SK-N-DZ (cell line): ENCODE measurements at regions not wholly inside any gene's neighbourhood (a gene's known extent, or its start where the extent isn't known, plus 50 kb on each side); places are given as distances from the start of the nearest gene placed in this dataset.
"Not testable (repeated sequence)": the region's sequence is repeated elsewhere in the genome, so short reads cannot be mapped to it uniquely, and the experiment has no call there.

Experiments
- DNase-seq: peaks from one replicate; pipeline ENCODE4 v3.0.0-alpha.2; 2015; ENCODE audit warnings: low spot score

GRCh38 chr16:29234536-29235275, 171.8 kb downstream of the NPIPB11 start:
- not testable (repeated sequence) for DNase-seq

DNA sequence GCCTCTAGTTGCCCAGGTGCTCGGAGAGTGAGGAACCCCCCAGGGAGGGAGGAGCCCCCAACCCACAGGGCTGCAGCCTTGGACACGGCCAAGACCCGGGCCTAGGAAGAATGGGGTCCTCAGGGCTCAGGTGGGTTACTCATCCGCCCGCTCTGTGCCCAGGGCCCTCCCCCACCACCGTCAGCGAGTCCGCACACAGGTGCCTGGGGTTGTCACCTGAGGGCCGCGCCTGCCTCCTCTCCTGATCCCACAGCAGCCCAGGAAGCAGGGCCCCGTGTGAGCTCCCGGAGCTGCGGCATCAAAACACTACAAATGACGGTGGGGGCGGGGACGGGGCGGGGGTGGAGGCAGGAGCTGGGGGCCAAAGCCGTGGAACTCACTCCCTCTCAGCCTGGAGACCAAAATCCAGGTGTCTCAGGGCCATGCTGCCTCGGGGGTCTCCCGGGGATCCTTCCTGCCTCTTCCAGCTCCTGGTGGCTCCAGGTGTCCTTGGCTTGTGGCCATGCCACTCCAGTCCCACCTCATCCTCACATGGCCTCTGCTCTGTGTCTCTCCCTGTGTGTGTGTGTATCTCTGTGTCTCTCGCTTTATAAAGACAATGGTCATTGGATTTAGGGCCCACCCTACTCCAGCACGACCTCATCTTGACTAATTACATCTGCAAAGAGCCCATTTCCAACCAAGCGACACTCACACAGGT, 172.7 kb downstream of the NPIPB11 start:
- not testable (repeated sequence) for DNase-seq

GRCh38 chr16:29232811-29233704, 173.5 kb downstream of the NPIPB11 start:
- DNase-seq = no peak

GRCh38 chr16:29232160-29232705, 174.3 kb downstream of the NPIPB11 start:
- not testable (repeated sequence) for DNase-seq

DNA sequence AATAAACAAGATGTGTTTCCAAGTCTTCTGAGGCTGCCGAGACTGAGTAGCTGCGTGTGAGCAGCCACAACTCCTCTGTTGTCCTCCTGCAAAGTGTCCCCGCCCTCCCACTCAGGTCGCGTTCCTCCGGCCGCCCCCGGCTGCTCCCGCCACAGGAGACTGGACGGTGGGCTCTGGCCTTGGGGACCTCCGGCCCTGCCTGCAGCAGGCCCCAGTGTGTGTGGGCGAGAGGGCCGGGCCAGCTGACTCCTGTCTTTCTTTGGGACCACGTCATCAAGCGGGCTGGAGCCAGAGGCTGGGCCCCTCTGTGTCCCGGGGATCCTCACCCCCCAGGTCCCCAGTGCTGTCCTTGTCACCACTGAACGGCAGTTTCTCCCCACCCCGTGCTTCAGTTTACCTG, 175.3 kb downstream of the NPIPB11 start:
- DNase-seq = no peak

GRCh38 chr16:29230671-29231096, 175.8 kb downstream of the NPIPB11 start:
- DNase-seq = no peak

DNA sequence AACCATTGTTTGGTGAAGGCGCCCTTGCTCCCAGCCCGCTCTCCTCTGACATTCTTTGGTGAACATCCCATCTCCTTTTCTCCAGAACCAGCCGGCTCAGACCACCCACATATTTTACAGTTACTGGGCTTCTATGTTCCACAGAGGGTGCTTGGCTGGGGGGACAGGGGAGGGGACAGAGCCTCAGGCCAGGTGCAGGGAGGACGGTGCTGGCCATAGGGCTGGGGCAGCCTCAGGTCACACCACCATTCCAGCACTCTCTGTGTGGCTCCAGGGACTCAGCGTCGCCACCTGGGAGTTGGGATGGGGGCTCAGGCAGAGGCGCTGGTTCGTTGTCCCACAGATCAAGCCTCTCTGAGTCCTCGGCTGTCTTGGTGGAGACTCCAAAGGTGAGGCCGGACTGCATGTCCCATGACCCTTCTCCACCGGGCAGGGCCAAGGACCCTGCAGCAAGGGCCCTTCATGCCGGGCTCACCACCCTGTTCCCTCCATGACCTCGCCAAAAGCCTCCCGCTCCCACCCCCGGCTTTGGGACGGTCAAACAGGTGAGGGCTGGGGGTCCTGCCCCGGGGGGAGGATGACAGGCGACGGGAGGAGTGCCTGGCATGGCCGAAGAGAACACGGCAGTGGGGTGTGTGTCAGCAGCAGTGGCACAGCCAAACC, 176.4 kb downstream of the NPIPB11 start:
- DNase-seq = not testable (repeated sequence)

- not testable (repeated sequence) for DNase-seq
These were observed 176.9 kb downstream of the NPIPB11 start for GRCh38 chr16:29229616-29230005.

DNA sequence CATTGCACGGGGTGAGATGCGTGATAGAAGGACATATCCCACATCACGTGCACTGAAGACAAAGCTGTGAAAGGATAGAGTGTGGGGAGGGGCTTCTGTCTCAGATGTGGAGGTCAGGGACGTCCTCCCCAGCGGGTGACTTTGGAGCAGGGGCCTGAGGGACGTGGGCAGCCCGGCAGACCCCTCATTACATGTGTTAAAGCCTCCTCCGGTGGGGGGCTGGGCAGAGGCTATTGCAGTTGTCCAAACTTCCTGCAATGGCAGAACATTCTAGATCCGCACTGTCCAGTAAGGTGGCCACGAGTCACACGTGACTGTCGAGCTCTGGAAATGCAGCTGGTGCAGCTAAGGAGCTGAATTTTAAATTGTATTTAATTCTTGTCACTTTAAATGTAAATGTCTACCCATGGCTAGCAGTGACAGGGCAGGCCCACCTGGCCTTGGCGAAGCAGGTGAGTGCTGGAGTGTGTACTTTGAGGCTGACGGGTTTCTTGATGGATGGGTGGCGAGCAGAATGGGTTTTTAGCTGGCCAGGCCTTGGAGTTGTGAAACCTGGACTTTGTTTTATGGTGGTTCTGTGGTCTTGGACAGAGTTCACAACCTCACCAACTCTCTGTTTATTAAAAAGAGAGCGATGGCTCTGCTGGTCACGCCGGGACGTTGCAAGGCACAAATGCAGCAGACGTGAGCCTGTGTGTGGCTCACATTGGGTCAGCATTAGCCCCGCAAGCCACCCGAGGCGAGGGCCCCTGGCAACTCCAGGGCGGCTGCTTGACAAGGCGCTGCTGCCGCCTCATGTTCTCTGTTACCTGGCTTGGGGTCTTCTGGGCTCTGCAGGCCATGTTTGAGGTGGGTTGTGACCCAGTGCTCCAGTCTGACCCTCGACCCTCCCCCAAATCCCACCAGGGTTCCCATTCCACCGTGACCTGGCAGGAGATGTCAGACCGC, 177.6 kb downstream of the NPIPB11 start:
- DNase-seq = not testable (repeated sequence)

- peak; percentile 72 for DNase-seq
These were observed 178.5 kb downstream of the NPIPB11 start for GRCh38 chr16:29227751-29228663.

DNA sequence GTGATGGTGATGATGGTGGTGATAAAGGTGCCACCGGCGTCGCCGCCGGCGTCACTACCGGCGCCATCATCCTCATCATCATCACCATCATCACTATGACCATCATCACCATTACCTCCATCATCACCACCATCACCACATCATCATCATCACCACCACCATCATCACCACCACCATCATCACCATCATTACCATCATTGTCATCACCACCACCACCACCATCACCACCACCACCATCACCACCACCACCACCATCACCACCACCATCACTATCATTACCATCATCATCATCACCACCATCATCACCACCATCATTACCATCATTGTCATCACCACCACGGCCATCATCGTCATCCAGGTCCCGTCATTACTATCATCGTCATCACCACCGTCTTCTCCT, 179.7 kb downstream of the NPIPB11 start:
- DNase-seq = no peak

DNA sequence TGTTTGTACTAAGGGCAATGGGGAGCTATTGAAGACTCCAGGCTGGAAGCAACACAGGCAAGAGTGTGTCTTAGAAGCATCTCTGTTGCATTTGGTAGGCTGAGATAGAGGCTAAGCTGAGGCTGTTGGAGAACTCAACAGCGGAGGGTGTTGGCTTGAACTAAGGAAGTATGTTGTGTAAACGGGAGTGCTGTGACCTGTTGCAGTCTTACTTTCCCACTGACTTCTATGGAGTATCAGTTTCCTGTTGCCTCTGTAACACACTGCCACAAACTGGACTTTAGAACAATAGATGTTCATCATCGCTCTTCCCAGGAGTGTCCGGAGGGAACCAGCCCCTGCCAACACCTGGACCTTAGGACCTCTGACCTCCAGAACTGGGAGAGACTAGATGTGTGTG, 181.8 kb downstream of the NPIPB11 start:
- DNase-seq = not testable (repeated sequence)

GRCh38 chr16:29222615-29223014, 183.9 kb downstream of the NPIPB11 start:
- not testable (repeated sequence) for DNase-seq

DNA sequence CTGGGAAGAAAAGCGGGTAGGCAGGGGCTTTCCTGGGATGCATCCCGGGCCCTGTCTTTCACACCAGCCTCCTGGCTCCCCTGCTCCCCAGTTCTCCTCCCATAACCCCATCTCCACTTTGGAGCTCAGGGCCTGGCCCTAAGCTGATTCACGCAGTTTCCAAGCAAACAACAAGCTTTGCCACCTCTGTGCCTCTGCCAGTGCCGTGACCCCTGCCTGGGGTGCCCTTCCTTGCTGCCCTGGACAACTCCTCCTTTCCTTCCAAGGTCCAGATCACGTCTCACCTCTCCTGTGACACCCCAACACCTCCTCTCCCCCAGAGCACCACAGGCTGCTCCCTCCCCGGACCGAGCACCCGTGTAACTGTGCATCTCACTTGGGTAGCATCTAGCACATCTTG, 184.5 kb downstream of the NPIPB11 start:
- not testable (repeated sequence) for DNase-seq

DNA sequence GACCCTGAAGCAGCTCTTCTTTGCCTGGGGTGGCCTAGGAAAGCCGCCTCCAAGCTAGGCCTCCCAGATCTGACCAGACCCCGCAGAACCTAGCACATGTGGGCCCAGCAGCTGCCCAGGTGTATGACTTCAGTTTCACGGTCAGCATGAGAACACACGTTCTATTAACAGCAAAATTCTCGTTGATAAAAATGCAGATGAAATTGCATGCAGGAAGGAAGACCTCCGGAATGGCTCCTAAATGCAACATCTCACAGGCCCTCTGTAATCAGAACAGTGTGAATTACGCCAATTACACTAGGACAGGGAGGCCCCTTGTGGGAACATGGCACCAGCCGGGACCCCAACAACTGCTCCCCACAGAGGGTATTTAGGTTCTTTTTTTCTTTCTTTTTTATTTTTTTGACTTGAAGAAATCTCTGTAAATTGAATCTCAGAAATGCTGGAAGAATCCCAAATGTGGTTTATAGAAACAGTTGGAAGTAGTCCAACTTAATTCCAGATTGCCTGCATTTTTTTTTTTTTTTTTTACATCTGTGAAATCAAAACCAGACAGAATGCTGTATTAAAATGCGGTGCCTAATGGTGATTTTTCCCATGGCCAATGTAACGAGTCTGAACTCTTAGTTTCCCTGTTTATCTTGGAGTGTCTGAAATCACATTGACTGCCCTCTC, 185.1 kb downstream of the NPIPB11 start:
- DNase-seq = not testable (repeated sequence)

GRCh38 chr16:29220647-29221191, 185.8 kb downstream of the NPIPB11 start:
- DNase-seq = not testable (repeated sequence)

DNA sequence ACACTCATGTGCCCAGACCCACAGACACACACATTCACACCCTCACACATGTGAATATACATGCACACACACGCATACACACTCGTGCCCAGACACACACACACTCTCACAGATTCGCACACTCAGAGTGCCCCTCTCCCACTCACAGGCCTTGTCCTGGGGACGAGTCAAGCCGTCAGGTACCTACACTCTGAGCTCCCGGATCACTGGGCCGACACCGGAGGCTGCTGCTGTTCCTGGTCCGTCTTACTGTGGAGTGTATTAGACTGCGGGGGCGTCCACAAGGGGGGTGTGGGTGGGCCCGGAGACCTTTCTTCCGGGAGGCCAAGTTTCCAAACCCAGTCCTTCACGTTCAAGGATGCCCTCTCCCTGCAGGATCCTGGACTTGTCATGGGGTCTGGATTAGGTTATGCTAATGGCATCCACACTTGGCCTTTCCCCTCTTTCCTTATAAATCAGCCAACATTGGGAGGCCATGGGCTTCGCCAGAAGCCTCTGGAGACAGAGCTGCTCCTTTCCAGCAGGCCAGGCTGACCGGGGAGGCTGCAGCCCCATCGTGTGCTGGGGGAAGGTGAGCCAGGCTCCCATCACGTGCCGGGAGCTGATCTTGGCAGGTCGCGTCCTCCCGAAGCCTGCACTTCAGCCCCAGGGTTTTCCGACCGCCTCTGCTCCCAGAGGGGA, 186.4 kb downstream of the NPIPB11 start:
- DNase-seq = not testable (repeated sequence)
